IPS-20b (cell line): ENCODE measurements at regions not wholly inside any gene's neighbourhood (a gene's known extent, or its start where the extent isn't known, plus 50 kb on each side); places are given as distances from the start of the nearest gene placed in this dataset.
"Not testable (repeated sequence)": the region's sequence is repeated elsewhere in the genome, so short reads cannot be mapped to it uniquely, and the experiment has no call there.

Experiments used
- H3K27ac ChIP-seq: one replicate; pipeline ENCODE4 v1.5.1; 2013; ENCODE audit warnings: low read length
- H3K27me3 ChIP-seq: 2 replicates; pipeline ENCODE4 v1.6.1; 2013; ENCODE audit warnings: mild to moderate bottlenecking, low read length, inconsistent platforms; ENCODE audit not compliant: insufficient read depth
- H3K36me3 ChIP-seq: 2 replicates; pipeline ENCODE4 v1.6.1; 2013; ENCODE audit warnings: low read depth, mild to moderate bottlenecking, inconsistent platforms, low read length, moderate library complexity; ENCODE audit not compliant: insufficient read depth
- H3K4me1 ChIP-seq: 2 replicates; pipeline ENCODE4 v1.6.1; 2013; ENCODE audit warnings: mild to moderate bottlenecking, control low read depth, inconsistent platforms, low read length, moderate library complexity; ENCODE audit not compliant: insufficient read depth
- H3K4me3 ChIP-seq: 2 replicates; pipeline ENCODE4 v1.5.1; 2013; ENCODE audit warnings: mild to moderate bottlenecking, low read length, inconsistent platforms
- H3K9ac ChIP-seq: 2 replicates; pipeline ENCODE4 v1.6.1; 2013; ENCODE audit warnings: low read depth, mild to moderate bottlenecking, inconsistent platforms, low read length, moderate library complexity
- H3K9me3 ChIP-seq: 2 replicates; pipeline ENCODE4 v1.6.1; 2013; ENCODE audit warnings: mild to moderate bottlenecking, low read depth, low read length, inconsistent platforms; ENCODE audit not compliant: insufficient read depth

- peaks cover 20% of the 10 kb centered on the region for H3K9me3 ChIP-seq
- no peaks in the 10 kb centered on the region for H3K27me3 ChIP-seq
- H3K36me3 ChIP-seq: no peaks in the 10 kb centered on the region
- no peaks in the 10 kb centered on the region for H3K4me1 ChIP-seq
- H3K4me3 ChIP-seq: no peak overlapping the region
- no peak overlapping the region for H3K9ac ChIP-seq
- H3K27ac ChIP-seq: no peak overlapping the region
Measured at GRCh38 chr6:15936503-15936902, 192.4 kb upstream of the MYLIP start.

GRCh38 chr6:15935661-15936060 lies 193.2 kb upstream of the MYLIP start:
- Histone ChIP-seq H3K9ac (no peak overlapping the region), H3K27ac (no peak overlapping the region), H3K9me3 (peaks cover 27% of the 10 kb centered on the region), H3K4me1 (no peaks in the 10 kb centered on the region), H3K4me3 (no peak overlapping the region), H3K27me3 (no peaks in the 10 kb centered on the region), H3K36me3 (no peaks in the 10 kb centered on the region)

- H3K27me3 ChIP-seq, H3K36me3 ChIP-seq, H3K4me1 ChIP-seq, H3K4me3 ChIP-seq, H3K27ac ChIP-seq, H3K9ac ChIP-seq: not testable (repeated sequence)
- H3K9me3 ChIP-seq: peaks cover 28% of the 10 kb centered on the region
Measured at GRCh38 chr6:15931697-15932096, 197.2 kb upstream of the MYLIP start.

GRCh38 chr6:15930207-15930606 lies 198.7 kb upstream of the MYLIP start:
- no peaks in the 10 kb centered on the region for H3K27me3 ChIP-seq
- H3K9me3 ChIP-seq: peaks cover 28% of the 10 kb centered on the region
- no peaks in the 10 kb centered on the region for H3K36me3 ChIP-seq
- no peaks in the 10 kb centered on the region for H3K4me1 ChIP-seq
- H3K4me3 ChIP-seq: no peak overlapping the region
- no peak overlapping the region for H3K27ac ChIP-seq
- no peak overlapping the region for H3K9ac ChIP-seq

- H3K27ac ChIP-seq: no peak overlapping the region
- no peak overlapping the region for H3K4me3 ChIP-seq
- peaks cover 28% of the 10 kb centered on the region for H3K9me3 ChIP-seq
- no peaks in the 10 kb centered on the region for H3K36me3 ChIP-seq
- no peak overlapping the region for H3K9ac ChIP-seq
- H3K4me1 ChIP-seq: no peaks in the 10 kb centered on the region
- no peaks in the 10 kb centered on the region for H3K27me3 ChIP-seq
Measured at GRCh38 chr6:15929685-15930084, 199.2 kb upstream of the MYLIP start.

GRCh38 chr6:15927531-15928225 lies 201.2 kb upstream of the MYLIP start:
- Histone ChIP-seq H3K27ac (no peak overlapping the region), H3K27me3 (no peaks in the 10 kb centered on the region), H3K9me3 (peaks cover 28% of the 10 kb centered on the region), H3K36me3 (no peaks in the 10 kb centered on the region), H3K4me1 (no peaks in the 10 kb centered on the region), H3K4me3 (no peak overlapping the region), H3K9ac (no peak overlapping the region)

- Histone ChIP-seq H3K27ac (no peak overlapping the region), H3K9me3 (peaks cover 20% of the 10 kb centered on the region)
Measured at GRCh38 chr6:15926256-15926655, 202.6 kb upstream of the MYLIP start.

GRCh38 chr6:15924893-15925292 lies 204.0 kb upstream of the MYLIP start:
- Histone ChIP-seq H3K4me1 (no peaks in the 10 kb centered on the region), H3K9ac (no peak overlapping the region), H3K27ac (no peak overlapping the region), H3K4me3 (no peak overlapping the region), H3K9me3 (peaks cover 7% of the 10 kb centered on the region), H3K27me3 (no peaks in the 10 kb centered on the region), H3K36me3 (no peaks in the 10 kb centered on the region)

More at GRCh38 chr6:15926256-15926655, 202.6 kb upstream of the MYLIP start:
- Histone ChIP-seq H3K27me3 (no peaks in the 10 kb centered on the region), H3K4me3 (no peak overlapping the region), H3K36me3 (no peaks in the 10 kb centered on the region), H3K4me1 (no peaks in the 10 kb centered on the region), H3K9ac (no peak overlapping the region)

GRCh38 chr6:15922510-15923250 lies 206.2 kb upstream of the MYLIP start:
- Histone ChIP-seq H3K9me3 (no peaks in the 10 kb centered on the region), H3K4me3 (no peak overlapping the region)

GRCh38 chr6:15921243-15921642 lies 207.6 kb upstream of the MYLIP start:
- Histone ChIP-seq H3K27me3 (no peaks in the 10 kb centered on the region), H3K27ac (no peak overlapping the region), H3K9ac (no peak overlapping the region), H3K4me1 (peaks cover 4% of the 10 kb centered on the region; the same call in 1 of the 2 replicates), H3K9me3 (no peaks in the 10 kb centered on the region), H3K4me3 (no peak overlapping the region), H3K36me3 (no peaks in the 10 kb centered on the region)

More at GRCh38 chr6:15922510-15923250, 206.2 kb upstream of the MYLIP start:
- peaks cover 4% of the 10 kb centered on the region; the same call in 1 of the 2 replicates for H3K4me1 ChIP-seq
- H3K27me3 ChIP-seq: no peaks in the 10 kb centered on the region
- no peak overlapping the region for H3K27ac ChIP-seq
- no peak overlapping the region for H3K9ac ChIP-seq
- H3K36me3 ChIP-seq: no peaks in the 10 kb centered on the region

GRCh38 chr6:15916581-15916980 lies 212.3 kb upstream of the MYLIP start:
- Histone ChIP-seq H3K36me3 (no peaks in the 10 kb centered on the region), H3K27me3 (no peaks in the 10 kb centered on the region), H3K9me3 (no peaks in the 10 kb centered on the region), H3K27ac (no peak overlapping the region), H3K9ac (no peak overlapping the region), H3K4me3 (no peak overlapping the region), H3K4me1 (peaks cover 21% of the 10 kb centered on the region)
